CD1c-positive myeloid dendritic cell (primary cell): ENCODE measurements at regions not wholly inside any gene's neighbourhood (a gene's known extent, or its start where the extent isn't known, plus 50 kb on each side); places are given as distances from the start of the nearest gene placed in this dataset.
A peak's percentile ranks its signal among the peaks of the same experiment; 100 is the strongest.
"Not testable (repeated sequence)": the region's sequence is repeated elsewhere in the genome, so short reads cannot be mapped to it uniquely, and the experiment has no call there.

Source experiments
- DNase-seq: peaks from one replicate; pipeline ENCODE4 v3.0.0-alpha.2; 2016; ENCODE audit errors: extremely low spot score

DNA sequence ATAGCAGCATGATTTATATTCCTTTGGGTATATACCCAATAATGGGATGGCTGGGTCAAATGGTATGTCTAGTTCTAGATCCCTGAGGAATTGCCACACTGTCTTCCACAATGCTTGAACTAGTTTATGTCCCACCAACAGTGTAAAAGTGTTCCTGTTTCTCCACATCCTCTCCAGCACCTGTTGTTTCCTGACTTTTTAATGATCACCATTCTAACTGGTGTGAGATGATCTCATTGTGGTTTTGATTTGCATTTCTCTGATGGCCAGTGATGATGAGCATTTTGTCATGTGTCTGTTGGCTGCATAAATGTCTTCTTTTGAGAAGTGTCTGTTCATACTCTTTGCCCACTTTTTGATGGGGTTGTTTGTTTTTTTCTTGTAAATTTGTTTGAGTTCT, 54.0 kb upstream of the GPR89A start:
- DNase-seq = not testable (repeated sequence)

DNA sequence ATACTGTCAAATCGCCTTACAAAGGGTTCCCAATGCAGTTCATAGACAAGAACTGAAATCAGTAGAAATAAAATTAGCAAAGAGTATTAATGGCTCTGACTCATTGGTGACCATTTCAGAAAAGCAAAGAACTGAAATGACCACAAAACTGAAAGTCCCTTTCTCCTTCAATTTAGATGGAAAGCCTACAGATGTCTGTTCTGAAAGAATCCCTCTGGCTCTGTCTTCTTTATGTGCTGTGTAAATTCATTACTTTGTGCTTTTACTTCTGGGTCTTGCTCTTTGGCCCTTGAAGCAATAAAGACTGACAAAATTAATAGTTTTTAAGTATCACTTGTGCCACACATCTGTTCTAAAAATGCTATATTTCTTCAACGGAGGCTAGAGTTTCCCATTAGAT, 62.7 kb upstream of the GPR89A start:
- DNase-seq = no peak

DNA sequence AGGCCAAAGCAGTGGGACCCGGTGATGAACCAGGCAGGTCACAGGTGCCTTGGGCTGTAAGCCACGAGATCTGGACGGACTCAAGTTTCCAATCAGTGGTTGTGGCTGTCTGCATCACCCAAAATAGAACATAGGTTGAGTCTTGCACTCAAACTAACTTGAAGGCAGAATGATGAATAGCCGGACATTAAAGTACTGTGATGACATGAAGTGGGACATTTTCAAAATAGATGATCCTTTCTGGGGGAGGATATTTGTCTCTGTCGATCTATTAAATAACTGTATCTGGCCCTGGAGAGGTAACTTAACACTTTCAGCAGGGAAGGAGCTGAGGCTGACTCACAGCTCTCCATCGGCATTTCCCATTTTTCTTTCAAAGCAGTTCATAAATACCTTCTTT, 66.1 kb upstream of the GPR89A start:
- not testable (repeated sequence) for DNase-seq

DNA sequence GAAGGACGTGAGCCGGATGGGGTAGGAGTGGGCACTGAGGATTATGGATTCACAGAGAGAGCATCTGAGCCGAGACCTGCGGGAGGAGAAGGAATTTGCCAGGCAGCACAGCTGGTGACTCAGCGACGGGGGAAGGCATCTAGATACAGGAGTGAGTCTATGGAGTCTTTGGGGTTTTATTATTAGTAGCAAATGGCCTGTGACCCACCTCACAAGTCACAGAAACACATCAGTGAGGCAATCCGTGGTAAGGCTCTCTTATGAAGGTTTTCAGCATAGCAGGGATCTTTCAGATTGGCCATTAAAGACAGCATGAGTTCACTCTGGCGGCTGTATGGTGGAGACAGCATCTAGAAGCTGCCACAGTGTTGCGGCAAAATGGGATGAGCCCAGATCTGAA, 66.5 kb upstream of the GPR89A start:
- not testable (repeated sequence) for DNase-seq

DNA sequence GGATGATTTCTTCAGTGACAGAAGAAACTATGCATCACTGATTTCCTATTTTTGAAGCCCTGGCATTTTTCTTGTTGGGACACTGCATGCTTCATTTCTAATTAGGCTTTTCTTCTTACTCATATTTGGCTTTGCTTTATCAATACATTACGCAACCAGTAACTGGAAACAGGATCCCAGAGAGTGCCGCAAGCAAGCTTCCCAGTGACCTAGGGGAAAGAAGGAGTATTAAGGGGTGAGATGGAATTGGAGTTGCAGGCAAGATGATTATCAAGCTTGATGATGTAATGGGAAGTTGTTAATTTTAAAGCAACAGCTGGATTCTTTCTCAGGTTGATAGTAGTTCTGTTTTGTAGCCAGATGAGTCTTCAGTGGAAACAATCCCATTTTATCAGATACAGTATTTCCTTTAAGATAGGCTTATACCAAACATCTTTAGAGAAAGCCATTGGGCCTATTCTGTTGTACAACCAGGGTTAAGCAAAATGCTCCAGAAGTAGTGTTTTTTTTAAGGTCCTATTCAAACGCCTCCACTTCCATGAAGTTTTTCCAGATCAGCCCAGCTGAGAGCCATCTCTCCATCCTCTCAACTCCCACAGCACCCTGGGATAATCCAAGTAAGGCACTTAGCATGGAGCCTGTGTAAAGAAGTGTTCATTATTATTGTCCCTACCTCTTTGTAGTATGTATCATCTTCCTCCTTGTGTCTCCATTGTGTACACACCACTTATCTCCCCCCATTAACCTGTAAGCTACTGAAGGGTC, 69.5 kb upstream of the GPR89A start:
- DNase-seq = not testable (repeated sequence)

DNA sequence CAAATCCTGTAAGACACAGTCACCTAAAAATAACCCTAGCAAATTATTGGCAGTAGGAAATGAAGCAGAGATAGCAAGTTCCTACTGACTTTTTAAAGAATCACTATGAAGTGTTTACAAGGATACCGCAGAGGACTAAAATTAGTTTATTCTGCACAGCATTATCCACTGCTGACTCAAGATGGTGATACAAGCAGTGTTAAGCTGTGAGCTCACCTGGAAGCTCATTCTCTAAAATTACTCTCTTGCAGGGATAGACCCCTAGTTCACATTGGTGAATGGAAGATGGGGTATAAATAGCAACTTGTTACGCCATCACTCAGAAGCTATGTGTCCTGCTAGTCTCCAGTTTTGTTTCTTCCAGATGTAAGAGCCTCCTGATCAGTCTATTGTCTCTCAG, 70.8 kb upstream of the GPR89A start:
- not testable (repeated sequence) for DNase-seq

DNA sequence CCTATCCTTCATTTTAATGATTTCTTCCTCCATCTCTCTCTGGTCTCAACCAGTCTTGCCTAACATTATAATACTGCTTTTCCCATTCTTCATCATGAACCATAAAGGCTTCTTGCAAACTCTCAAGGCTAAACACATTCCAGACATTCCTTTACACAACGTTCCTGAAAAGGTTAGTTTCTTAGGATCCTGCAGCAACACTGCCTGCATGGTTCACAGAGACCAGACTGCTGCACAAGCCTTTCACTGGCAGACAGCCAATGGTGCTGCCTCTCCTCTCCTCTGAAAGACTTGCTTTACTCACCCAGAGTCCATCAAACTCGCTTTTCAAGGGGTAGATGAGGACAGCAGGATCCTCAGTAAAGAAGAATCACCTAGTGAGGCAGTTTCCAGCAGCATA, 72.3 kb upstream of the GPR89A start:
- not testable (repeated sequence) for DNase-seq

DNA sequence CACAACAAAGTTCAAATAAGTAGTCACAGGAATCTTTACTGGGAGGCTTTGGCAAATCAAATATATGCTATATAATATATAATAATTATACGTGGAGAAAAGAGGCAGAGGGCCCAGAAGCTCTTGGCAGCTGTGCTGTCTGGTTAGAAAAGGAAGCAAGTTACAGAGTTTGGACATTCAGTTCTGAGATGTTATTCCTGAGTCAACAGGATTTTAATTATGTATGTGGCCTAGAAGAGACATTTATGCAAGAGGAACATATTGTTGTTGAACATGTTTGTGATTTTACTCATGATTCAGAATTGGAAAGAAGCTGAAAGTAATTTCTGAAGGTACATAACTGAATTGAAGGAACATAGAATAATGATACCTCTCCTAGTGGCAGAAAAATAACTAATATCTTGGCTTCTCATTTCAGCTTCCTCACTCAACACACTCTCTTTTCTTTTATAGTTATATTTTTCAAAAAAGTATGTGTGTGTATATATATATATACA, 79.7 kb upstream of the GPR89A start:
- DNase-seq = not testable (repeated sequence)

DNA sequence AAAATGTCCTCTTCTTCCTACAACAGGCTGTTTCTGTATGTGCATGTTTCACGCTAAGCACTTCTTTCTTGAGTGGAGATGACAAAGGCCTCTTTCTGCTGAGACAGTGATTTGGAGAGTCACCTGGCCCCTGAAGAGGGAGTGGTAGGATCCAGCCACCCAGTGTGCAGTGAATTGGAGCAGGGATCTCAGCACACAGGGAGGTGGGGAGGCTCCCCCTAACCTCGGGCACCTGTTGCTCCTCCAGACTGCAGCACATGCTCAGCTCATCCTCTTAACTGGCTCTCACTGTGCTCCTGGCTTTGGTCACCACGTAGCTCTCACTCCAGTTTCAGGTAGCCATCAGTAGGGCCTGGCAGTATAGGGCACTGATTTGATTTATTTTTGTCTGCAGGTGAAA, 87.6 kb upstream of the GPR89A start:
- not testable (repeated sequence) for DNase-seq

DNA sequence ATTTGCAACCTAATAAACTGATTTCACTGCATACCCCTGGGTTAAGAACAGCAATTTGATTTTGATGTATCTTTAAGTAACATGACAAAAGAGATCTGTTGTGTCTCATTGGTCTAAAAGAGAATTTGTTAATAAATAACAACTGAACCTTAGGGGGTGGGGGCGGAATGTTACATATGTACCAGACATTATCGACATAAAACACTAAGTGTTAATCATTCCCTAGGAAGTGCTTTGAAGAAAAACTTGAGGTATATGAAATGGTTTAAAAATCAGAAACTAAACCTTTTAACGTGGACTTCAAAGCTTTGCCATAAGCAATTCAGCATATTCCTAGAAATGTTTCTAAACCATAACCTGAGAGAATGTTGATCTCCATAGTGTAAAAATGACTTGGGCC, 88.5 kb upstream of the GPR89A start:
- not testable (repeated sequence) for DNase-seq

DNA sequence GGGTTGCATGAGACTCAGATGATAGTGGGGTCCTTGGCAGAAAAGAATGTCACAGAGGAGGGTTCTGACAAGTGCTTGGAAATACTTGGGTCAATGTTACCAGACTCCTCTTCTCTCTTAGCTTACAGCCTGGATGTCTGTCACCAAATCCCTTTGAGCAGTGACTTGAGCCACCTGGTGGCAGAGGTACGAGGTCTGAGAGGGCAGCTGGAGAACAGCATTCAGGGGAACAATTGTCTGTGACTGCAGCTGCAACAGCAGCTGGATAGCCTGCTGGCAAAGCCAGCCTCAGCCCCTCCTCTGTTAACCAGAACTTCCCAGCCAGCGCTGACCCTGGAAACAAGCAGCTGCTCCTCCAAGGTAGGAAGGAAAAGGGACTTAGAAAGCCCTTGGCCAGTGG, 87.6 kb upstream of the NBPF20 start:
- DNase-seq = not testable (repeated sequence)

DNA sequence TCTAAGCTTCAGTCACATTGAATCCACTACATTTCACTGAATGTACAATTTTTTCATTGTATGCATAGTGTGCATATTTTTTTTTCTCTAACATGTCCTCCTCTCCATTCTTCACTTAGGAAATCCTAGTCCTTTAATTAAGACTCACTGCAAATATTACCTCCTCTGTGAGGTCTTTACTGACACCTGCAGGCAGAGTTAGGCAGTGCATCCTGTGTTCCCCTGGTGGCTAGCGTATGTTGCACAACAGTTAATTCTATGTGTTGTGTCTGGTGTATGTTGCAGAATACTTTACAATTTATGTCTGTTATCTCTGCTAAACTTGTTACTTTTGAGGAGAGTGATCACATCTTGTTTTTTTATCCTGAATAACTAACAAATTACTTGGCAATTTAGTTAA, 82.7 kb upstream of the NBPF20 start:
- not testable (repeated sequence) for DNase-seq

DNA sequence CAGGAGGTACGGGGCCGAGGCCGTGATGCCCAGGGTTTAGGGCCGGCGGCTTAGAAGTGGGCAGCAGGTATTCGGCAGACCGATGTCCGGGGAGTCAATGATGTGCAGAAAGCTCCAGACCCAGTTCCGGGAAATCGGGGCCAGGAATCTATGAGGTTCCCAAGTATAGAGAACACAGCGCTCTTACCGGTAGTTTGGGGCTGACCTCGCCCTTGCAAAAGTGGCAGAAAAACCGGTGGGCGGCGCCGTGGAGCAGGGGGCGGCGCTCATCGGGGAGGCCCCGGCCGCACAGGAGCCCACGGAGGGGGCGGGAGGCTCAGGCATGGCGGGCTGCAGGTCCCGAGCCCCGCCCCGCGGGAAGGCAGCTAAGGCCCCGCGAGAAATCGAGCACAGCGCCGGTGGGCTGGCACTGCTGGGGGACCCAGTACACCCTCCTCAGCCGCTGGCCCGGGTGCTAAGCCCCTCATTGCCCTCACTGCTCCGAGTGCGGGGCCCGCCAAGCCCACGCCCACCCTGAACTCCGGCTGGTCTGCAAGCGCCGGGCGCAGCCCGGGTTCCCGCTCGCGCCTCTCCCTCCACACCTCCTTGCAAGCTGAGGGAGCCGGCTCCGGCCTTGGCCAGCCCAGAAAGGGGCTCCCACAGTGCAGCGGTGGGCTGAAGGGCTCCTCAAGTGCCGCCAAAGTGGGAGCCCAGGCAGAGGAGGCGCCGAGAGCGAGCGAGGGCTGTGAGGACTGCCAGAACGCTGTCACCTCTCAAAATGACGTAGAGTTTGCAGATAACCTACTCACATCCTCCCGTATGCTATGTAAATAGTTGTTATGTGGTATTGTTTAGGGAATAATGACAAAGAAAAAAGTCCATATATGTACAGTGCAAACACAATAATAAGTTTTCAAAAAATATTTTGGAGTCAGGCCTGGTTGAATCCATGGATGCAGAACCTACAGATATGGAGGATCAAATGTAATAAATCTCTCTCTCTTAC, 80.6 kb upstream of the NBPF20 start:
- not testable (repeated sequence) for DNase-seq

DNA sequence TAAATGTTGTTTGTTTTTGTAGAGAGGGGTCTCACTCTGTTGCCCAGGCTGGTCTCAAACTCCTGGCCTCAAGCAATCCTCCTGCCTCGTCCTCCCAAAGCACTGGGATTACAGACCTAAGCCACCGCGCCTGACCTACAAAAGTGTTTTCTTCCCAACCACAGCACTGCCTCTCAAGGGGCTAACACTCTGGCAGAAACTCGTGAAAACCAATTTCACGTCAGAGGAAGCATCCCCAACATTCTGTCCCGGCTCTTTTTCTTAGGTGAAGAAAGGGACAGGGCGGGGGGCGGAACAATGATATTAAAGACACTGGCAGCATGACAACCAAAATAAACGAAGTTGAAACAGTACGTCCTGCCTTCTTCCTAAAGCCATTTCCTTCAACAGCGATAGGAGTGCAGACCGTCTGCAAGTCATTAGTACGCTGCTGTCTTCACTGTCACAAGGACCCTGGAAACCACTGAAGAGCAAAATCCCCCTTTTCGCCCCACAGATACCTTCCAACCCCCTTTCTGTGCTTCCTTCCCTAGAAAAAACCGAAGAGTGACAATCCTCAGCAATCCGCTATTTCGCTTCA, 79.5 kb upstream of the NBPF20 start:
- not testable (repeated sequence) for DNase-seq

DNA sequence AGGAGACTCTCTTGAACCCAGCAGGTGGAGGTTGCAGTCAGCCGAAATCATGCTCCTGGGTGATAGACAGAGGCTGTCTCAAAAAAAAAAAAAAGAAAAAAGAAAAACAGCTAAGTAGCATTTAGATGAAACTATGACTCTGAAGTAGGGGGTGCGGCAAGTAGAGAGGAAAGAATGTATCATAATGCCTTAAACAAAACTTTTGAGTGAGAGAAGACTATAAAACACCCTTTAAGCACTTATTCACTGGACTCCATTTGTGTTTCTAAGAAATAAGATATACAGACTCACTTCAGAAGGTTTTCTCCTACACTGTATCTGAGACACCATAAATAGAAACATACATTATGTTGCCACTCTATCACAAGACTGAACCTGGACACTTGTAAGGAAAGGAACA, 78.9 kb upstream of the NBPF20 start:
- DNase-seq = not testable (repeated sequence)

DNA sequence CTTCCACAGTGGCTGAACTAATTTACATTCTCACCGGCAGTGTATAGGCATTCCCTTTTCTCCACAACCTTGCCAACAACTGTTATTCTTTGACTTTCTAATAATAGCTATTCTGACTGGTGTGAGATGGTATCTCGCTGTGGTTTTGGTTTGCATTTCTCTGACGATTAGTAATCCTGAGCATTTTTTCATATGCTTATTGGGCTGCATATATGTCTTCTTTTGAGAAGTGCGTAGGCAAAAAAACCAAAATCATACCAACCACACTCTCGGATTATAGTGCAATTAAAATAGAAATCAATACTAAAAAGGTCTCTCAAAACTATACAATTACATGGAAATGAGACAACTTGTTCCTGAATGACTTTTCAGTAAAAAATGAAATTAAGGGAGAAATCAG, 74.8 kb upstream of the NBPF20 start:
- DNase-seq = not testable (repeated sequence)

DNA sequence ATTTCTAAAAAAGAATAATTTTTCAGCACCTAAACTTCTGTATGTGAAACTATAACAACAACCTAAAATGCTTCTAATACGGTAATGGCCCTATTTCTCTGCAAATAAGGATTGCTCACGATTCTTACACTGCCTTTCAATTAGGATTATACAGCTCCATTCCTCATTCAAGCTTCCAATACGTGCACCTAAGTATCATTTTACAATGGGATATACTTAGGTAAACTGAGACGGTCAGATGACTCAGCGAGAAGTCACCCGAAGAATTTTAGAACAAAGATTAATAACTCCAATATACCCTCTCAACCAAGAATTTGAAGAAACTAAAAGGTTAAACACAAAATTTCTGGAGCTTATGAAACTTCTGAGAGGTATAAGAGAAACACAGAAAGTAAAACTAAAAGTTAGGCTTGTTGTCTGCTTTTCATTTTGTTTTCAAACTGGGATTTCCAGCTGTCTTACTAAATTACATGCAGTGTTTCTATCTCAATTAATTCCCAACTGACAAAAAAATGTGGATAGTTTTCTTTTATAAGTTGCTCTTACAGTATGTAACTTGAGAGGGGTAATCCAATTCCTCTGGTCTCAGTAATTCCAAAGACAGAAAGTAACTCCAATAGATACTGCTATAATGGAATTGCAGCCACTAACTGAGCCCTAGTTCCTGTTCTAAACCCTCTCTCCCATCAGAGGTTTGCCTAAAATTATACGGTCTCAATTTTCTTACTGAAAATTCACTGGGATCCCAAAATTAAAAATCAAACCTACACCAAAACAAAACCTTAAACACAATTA, 69.9 kb upstream of the NBPF20 start:
- not testable (repeated sequence) for DNase-seq

DNA sequence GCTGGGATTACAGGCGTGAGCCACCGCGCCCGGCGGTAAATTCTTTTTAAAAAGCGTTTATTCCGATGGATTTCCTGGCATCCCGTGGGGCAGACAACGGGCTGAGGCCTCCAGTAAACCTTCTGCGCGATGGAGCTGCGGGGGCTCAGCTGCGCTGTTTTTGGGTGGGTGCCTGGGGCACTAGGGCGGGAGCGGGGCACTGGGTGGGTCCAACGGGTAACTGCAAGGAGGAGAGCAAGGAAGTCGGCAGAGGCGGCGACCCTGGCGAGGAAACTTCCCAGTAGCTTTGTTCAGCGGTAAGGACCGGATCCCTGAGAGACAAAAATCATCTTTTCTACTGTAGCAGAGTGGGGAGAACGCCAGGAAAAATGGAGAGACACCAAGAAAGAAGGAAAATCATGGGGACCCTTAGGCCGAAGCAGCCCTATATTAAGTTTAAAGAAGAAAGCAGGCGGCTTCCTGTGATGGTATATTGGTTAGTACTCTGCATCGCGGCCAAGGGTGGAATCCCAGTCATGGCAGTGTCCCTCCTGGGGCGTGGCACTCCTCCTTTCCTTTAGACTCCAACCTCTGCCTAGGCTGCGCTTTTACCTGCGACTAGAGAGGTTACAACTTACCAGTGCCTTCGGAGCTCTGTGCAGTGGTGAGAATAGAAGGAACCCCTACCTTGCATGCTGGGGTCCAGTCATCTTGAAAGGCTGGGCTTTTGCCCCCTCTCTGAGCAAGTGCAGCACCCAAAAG, 63.0 kb upstream of the NBPF20 start:
- DNase-seq = not testable (repeated sequence)

DNA sequence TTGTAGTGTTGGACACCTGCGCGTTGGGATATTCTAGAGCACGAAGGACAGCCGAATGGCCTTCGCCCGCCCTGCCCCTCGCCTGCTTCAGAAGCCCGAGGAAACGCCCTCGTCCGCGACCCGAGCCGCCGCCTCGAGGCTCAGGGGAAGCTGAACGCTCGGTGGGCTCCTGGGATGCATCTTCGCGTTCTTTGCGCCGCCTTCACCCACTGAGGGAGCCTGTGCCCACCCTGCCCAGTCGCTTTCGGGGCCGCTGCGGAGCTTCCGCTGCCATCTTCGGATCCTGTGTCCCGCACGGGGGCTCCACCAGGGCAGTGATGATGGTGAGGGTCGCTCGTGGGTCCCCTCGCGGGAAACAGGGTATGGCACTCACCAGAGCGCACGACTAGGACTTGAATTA, 61.8 kb upstream of the NBPF20 start:
- not testable (repeated sequence) for DNase-seq

DNA sequence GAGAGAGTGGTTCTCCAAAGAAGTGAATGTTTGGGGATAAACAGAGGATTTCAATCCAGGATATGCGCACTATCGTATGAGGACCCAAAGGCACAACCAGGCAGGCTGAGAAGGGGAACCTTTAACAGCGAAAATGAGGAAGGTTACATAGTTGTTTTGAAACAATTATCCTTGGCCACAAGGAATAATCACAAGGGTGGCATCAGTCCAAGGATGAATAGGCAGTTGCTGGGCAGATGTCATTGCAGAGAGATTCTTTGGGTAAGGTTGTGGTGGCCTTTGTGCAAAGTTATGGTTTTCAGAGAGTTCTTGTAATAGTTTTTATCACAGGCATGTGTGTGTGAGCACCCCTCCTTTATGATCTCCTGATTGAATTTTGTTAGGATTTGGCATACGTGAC, 58.9 kb upstream of the NBPF20 start:
- DNase-seq = peak; percentile 45
